Caco-2 (cell line): ENCODE measurements at regions not wholly inside any gene's neighbourhood (a gene's known extent, or its start where the extent isn't known, plus 50 kb on each side); places are given as distances from the start of the nearest gene placed in this dataset.

Experiments used
- BruUV-seq: library from RNA; stranded (reverse); fragments of 400-500 nt; replicated peaks from 2 replicates; lab custom pipeline; 2021; lab: Mats Ljungman, UMichigan
- CTCF ChIA-PET: fragments of 300-600 bp; sonication (Branson Sonifier 250); formaldehyde crosslinking; loops from one replicate; lab custom pipeline; 2022; ENCODE audit warnings: antibody characterized with exemption; lab: Charles Lee
- POLR2A ChIA-PET: fragments of 300-600 bp; sonication (Branson Sonifier 250); formaldehyde crosslinking; loops from one replicate; lab custom pipeline; 2022; ENCODE audit warnings: antibody characterized with exemption; lab: Charles Lee
- DNase-seq, 2 experiments: peaks; one replicate each; pipeline versions ENCODE4 v3.0.0 to v3.0.0-alpha.2; 2020 to 2022
- H3K27me3 ChIP-seq: replicated peaks from 2 replicates; pipeline ENCODE4 v1.6.0; 2011; ENCODE audit warnings: low read length; ENCODE audit not compliant: control insufficient read depth, insufficient read depth
- H3K36me3 ChIP-seq: 2 replicates; pipeline ENCODE4 v1.5.1; 2011; ENCODE audit warnings: low read length; ENCODE audit not compliant: control insufficient read depth, insufficient read depth
- H3K4me1 ChIP-seq: fragments of 250-450 bp; sonication (Bioruptor Pico); 2 replicates; pipeline ENCODE4 v1.5.1; 2020; ENCODE audit warnings: mild to moderate bottlenecking
- H3K4me3 ChIP-seq: 2 replicates; pipeline ENCODE4 v1.5.1; 2011; ENCODE audit warnings: low read depth, mild to moderate bottlenecking, control low read depth, low read length
- H3K9me3 ChIP-seq: fragments of 250-450 bp; sonication (Bioruptor Pico); 2 replicates; pipeline ENCODE4 v1.5.1; 2020; ENCODE audit warnings: mild to moderate bottlenecking, moderate library complexity
- H3K27ac Mint-ChIP-seq: one replicate; pipeline ENCODE4 v1.8.0; 2022; ENCODE audit warnings: mixed read lengths; ENCODE audit not compliant: unreplicated experiment
- H3K27me3 Mint-ChIP-seq: one replicate; pipeline ENCODE4 v1.8.0; 2022; ENCODE audit warnings: mixed read lengths; ENCODE audit not compliant: insufficient read depth, unreplicated experiment
- H3K36me3 Mint-ChIP-seq: one replicate; pipeline ENCODE4 v1.8.0; 2022; ENCODE audit warnings: mild to moderate bottlenecking, mixed read lengths; ENCODE audit not compliant: insufficient read depth, unreplicated experiment
- H3K4me1 Mint-ChIP-seq: one replicate; pipeline ENCODE4 v1.8.0; 2022; ENCODE audit warnings: low read depth, mixed read lengths; ENCODE audit not compliant: unreplicated experiment
- H3K4me3 Mint-ChIP-seq: one replicate; pipeline ENCODE4 v1.8.0; 2022; ENCODE audit warnings: mild to moderate bottlenecking, moderate library complexity, mixed read lengths; ENCODE audit not compliant: unreplicated experiment
- H3K9me3 Mint-ChIP-seq: one replicate; pipeline ENCODE4 v1.8.0; 2022; ENCODE audit warnings: mixed read lengths; ENCODE audit not compliant: unreplicated experiment
- intact Hi-C: fragments of 100-400 bp; cut with micrococcal nuclease; formaldehyde crosslinking; loops from one replicate; pipeline ENCODE4 v1.10.0; 2022; ENCODE audit not compliant: unreplicated experiment
- TF ChIP-seq, protein P1 (sequence below), 2 experiments: fragments of 200-600 bp in 1 of 2; IDR thresholded peaks; 1 replicate in 1 of 2; 2 replicates in 1 of 2; pipeline versions ENCODE4 v1.5.1 to v1.8.0; 2011 to 2022; ENCODE audit warnings: antibody characterized with exemption in 1 of 2, control low read depth in 1 of 2, inconsistent platforms in 1 of 2, low read depth in 1 of 2, low read length in 1 of 2, mild to moderate bottlenecking in 1 of 2, moderate library complexity in 1 of 2; ENCODE audit not compliant: insufficient read depth in 1 of 2, severe bottlenecking in 1 of 2, unreplicated experiment in 1 of 2

GRCh38 chrX:73267206-73267605, 52.6 kb upstream of the NAP1L2 start:
- intact Hi-C loops = loop anchor here (10.0 kb wide), 1 partner anchor 182 kb away; no protein-coding TSS in a partner anchor

GRCh38 chrX:73266766-73267165, 52.1 kb upstream of the NAP1L2 start:
- Mint-ChIP-seq H3K27ac (no peak overlapping the region), H3K9me3 (no peaks in the 10 kb centered on the region), H3K4me3 (no peak overlapping the region), H3K27me3 (no peaks in the 10 kb centered on the region), H3K36me3 (no peaks in the 10 kb centered on the region), H3K4me1 (no peaks in the 10 kb centered on the region)
- Histone ChIP-seq H3K36me3 (no peaks in the 10 kb centered on the region), H3K4me1 (no peaks in the 10 kb centered on the region), H3K9me3 (no peaks in the 10 kb centered on the region), H3K4me3 (no peak overlapping the region), H3K27me3 (no peaks in the 10 kb centered on the region)
- POLR2A ChIA-PET = no interaction called here
- CTCF ChIA-PET = no interaction called here
- BruUV-seq = no TSS peak
- intact Hi-C loops = loop anchor here (10.0 kb wide), 1 partner anchor 182 kb away; no protein-coding TSS in a partner anchor
- no peak for DNase-seq
- TF ChIP-seq, protein P1, sequence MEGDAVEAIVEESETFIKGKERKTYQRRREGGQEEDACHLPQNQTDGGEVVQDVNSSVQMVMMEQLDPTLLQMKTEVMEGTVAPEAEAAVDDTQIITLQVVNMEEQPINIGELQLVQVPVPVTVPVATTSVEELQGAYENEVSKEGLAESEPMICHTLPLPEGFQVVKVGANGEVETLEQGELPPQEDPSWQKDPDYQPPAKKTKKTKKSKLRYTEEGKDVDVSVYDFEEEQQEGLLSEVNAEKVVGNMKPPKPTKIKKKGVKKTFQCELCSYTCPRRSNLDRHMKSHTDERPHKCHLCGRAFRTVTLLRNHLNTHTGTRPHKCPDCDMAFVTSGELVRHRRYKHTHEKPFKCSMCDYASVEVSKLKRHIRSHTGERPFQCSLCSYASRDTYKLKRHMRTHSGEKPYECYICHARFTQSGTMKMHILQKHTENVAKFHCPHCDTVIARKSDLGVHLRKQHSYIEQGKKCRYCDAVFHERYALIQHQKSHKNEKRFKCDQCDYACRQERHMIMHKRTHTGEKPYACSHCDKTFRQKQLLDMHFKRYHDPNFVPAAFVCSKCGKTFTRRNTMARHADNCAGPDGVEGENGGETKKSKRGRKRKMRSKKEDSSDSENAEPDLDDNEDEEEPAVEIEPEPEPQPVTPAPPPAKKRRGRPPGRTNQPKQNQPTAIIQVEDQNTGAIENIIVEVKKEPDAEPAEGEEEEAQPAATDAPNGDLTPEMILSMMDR (IDR thresholded peaks at IDR 0.05; ENCODE audit: insufficient read depth in 1 of 2, low read depth in 1 of 2, low read length in 1 of 2, severe bottlenecking in 1 of 2, unreplicated experiment in 1 of 2) = no peak

More at GRCh38 chrX:73267206-73267605, 52.6 kb upstream of the NAP1L2 start:
- no peak for DNase-seq
- H3K4me3 Mint-ChIP-seq = no peak overlapping the region
- no peaks in the 10 kb centered on the region for H3K9me3 ChIP-seq
- no TSS peak for BruUV-seq
- no peaks in the 10 kb centered on the region for H3K27me3 Mint-ChIP-seq
- no peaks in the 10 kb centered on the region for H3K9me3 Mint-ChIP-seq
- ChIA-PET POLR2A (no interaction called here), CTCF (no interaction called here)
- no peaks in the 10 kb centered on the region for H3K36me3 Mint-ChIP-seq
- no peak overlapping the region for H3K27ac Mint-ChIP-seq
- H3K4me3 ChIP-seq = no peak overlapping the region
- TF ChIP-seq, protein P1 (IDR thresholded peaks at IDR 0.05; ENCODE audit: insufficient read depth in 1 of 2, low read depth in 1 of 2, low read length in 1 of 2, severe bottlenecking in 1 of 2, unreplicated experiment in 1 of 2) = no peak
- no peaks in the 10 kb centered on the region for H3K4me1 ChIP-seq
- H3K4me1 Mint-ChIP-seq = no peaks in the 10 kb centered on the region
- H3K36me3 ChIP-seq = no peaks in the 10 kb centered on the region
- H3K27me3 ChIP-seq = no peaks in the 10 kb centered on the region
